ENCODE measurements at regions not wholly inside any gene's neighbourhood (a gene's known extent, or its start where the extent isn't known, plus 50 kb on each side); places are given as distances from the start of the nearest gene placed in this dataset.

GRCh38 chr10:59098831-59099452 lies 77.5 kb upstream of the PHYHIPL start:
- TF ChIP-seq JUN (IDR thresholded peaks at IDR 0.05; ENCODE audit: borderline replicate concordance, insufficient read depth, insufficient read length, low read depth) (no peak), CTCF (IDR thresholded peaks at IDR 0.05; ENCODE audit: extremely low read depth in 1 of 2, insufficient read depth in 1 of 2, low read depth in 1 of 2, low read length in 2 of 2) (no peak)

All from endothelial cell of umbilical vein (primary cell).